GM19455 (cell line): ENCODE measurements at regions not wholly inside any gene's neighbourhood (a gene's known extent, or its start where the extent isn't known, plus 50 kb on each side); places are given as distances from the start of the nearest gene placed in this dataset.
"Not testable (repeated sequence)": the region's sequence is repeated elsewhere in the genome, so short reads cannot be mapped to it uniquely, and the experiment has no call there.

Experiments
- ATAC-seq: cut with Tn5 transposase; IDR thresholded peaks from one replicate; pipeline ENCODE4 v1.9.1; 2021; ENCODE audit not compliant: unreplicated experiment

- ATAC-seq, result no peak
These were observed 109.2 kb downstream of the TMEM121 start for GRCh38 chr14:105635560-105635959.

DNA sequence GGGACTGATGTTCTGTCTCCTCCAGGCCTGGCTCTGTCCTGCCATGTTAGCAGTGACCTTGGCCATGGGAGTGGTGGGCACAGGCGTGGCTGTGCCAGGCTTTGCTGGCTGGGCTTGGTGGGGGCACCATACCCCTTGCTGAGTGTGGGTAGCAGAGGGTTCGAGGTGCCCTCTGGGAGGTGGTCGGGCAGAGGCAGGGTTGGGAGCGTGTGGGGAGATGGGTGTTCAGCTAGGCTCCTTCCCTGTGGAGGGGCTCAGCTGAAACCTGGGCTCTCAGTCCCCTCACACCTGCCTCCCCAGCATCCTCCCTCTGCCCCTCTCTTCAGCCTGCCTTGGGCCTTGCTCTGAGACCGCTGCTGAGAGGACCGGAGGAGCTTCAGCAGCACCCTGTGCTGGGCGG lies 109.6 kb downstream of the TMEM121 start:
- ATAC-seq, result not testable (repeated sequence)

- no peak for ATAC-seq
These were observed 110.6 kb downstream of the TMEM121 start for GRCh38 chr14:105636935-105637334.

DNA sequence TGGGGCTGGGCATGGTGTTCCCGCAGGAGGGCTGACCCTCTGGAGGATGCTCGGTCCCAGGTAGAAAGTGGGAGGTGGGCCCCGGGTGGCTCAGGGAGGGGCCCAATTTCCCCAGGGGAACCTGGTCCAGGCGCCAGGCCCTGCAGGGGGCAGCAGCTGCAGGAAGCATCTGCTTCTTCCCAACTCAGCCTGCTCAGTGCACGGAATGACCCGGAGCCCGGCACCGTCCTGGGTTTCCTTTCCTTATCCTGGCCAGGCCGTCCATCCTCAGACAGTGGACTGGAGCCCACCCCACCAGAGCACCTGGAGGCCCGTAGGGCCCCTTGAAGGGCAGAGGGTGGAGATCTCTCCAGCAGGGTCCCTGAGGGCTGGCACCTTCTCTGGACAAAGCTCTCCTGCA lies 111.0 kb downstream of the TMEM121 start:
- not testable (repeated sequence) for ATAC-seq

GRCh38 chr14:105639969-105640931 lies 113.9 kb downstream of the TMEM121 start:
- not testable (repeated sequence) for ATAC-seq

- no peak for ATAC-seq
These were observed 114.9 kb downstream of the TMEM121 start for GRCh38 chr14:105641075-105641937.

- ATAC-seq, result not testable (repeated sequence)
These were observed 115.6 kb downstream of the TMEM121 start for GRCh38 chr14:105641951-105642350.

- ATAC-seq, result not testable (repeated sequence)
These were observed 116.1 kb downstream of the TMEM121 start for GRCh38 chr14:105642486-105642885.

DNA sequence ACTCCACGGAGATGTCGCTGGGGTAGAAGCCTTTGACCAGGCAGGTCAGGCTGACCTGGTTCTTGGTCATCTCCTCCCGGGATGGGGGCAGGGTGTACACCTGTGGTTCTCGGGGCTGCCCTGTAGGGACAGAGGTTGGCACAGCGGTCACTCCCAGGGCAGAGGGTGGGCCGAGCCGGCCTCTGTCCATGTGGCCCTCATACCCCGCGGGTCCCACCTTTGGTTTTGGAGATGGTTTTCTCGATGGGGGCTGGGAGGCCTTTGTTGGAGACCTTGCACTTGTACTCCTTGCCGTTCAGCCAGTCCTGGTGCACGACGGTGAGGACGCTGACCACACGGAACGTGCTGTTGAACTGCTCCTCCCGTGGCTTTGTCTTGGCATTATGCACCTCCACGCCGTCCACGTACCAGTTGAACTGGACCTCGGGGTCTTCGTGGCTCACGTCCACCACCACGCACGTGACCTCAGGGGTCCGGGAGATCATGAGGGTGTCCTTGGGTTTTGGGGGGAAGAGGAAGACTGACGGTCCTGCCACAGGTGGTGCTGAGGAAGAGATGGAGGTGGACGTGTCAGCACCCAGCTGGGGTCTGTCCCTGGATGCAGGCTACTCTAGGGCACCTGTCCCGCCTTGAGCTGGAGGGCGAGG lies 117.1 kb downstream of the TMEM121 start:
- ATAC-seq, result not testable (repeated sequence)

GRCh38 chr14:105644053-105644435 lies 117.7 kb downstream of the TMEM121 start:
- not testable (repeated sequence) for ATAC-seq

DNA sequence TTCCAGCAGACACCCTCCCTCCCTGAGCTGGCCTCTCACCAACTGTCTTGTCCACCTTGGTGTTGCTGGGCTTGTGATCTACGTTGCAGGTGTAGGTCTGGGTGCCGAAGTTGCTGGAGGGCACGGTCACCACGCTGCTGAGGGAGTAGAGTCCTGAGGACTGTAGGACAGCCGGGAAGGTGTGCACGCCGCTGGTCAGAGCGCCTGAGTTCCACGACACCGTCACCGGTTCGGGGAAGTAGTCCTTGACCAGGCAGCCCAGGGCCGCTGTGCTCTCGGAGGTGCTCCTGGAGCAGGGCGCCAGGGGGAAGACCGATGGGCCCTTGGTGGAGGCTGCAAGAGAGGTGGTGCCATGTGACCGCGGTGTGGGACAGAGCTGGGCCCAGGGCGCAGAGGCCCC lies 118.1 kb downstream of the TMEM121 start:
- ATAC-seq, result not testable (repeated sequence)

- ATAC-seq, result not testable (repeated sequence)
These were observed 118.5 kb downstream of the TMEM121 start for GRCh38 chr14:105644891-105645290.

- not testable (repeated sequence) for ATAC-seq
These were observed 119.0 kb downstream of the TMEM121 start for GRCh38 chr14:105645389-105645788.

- ATAC-seq, result no peak
These were observed 119.8 kb downstream of the TMEM121 start for GRCh38 chr14:105646175-105646574.

GRCh38 chr14:105646711-105647281 lies 120.4 kb downstream of the TMEM121 start:
- not testable (repeated sequence) for ATAC-seq

DNA sequence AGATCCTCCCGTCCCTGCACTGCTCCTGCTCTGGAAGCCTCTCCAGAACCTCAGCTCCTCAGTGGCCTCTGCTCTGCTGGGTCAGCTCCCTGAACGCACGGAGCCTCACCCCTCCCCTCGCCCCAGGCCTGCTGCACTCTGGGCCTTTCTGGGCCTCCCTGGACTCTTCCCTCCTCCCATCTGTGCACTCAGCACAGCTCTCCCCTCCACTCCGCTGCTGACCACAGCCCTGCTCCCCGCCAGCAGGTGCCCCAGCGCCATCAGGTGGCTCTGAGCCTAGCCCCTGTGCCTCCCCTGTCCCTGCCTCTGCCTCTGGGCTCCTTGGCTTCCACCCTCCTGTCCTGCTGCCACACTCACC lies 121.0 kb downstream of the TMEM121 start:
- ATAC-seq, result not testable (repeated sequence)

DNA sequence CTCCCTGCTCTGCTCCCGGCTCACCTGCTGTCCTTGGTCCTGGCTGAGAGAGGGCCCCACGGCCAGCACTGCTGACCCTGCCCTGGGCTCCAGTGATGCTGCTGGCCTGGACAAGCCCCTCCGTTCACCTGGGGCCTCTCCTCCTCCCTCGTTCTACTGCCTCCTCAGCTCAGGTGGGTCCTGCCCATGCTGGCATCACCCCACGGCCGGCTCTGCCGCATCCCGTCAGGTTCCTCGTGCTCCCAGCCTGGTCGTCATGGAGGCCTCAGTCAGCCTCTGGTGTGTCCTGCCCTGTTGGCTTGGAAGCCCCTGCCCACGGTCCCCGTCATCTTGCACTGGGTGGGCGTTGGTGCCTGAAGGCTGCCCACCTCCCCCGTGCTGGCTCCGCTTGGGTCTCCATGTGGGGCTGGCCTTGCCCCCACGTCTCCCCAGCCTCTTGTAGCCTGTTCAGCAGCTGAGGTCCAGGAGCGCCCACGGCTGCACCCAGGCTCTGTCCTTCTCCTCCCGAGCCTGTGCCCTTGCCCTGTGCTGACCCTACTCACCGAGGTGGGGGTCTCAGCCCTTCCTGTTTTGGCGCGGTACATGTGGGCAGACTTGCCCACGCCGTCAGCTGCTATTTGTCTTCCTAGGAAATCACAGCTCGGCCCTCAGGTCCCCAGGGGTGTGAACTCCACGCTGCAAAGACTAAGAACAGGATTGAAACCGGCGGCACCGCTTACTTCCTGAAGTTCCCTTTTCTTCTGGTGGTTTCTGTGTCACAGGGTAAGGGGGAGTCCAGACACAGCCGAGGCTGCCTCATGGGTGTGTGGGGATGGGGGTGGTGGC lies 121.6 kb downstream of the TMEM121 start:
- no peak for ATAC-seq

GRCh38 chr14:105648609-105649535 lies 122.5 kb downstream of the TMEM121 start:
- not testable (repeated sequence) for ATAC-seq

DNA sequence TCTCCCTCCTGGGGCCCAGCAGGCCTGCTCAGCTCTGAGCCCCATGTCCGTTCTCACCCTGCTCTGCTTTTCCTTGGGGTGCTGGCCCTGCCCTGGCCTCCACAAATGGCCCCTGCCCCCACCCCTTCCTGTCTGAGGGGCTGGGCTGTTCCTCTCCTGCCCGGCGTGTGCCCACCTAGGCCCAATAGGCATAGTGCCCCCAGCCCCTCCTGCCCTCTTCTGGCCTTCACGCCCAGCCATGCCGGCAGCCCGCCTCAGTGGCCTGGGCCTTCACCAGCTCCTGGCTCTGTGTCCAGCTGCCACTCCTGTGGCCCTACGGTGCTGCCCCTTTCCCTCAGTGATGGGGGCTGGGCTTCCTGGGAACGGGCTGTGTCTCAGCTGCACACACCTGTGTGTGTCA lies 125.9 kb downstream of the TMEM121 start:
- ATAC-seq, result not testable (repeated sequence)
